ENCODE measurements at regions not wholly inside any gene's neighbourhood (a gene's known extent, or its start where the extent isn't known, plus 50 kb on each side); places are given as distances from the start of the nearest gene placed in this dataset.
A peak's percentile ranks its signal among the peaks of the same experiment; 100 is the strongest.

GRCh38 chr1:185568155-185569123 is 165.8 kb upstream of the HMCN1 start:
- no peaks in the 10 kb centered on the region for H4K20me1 ChIP-seq (ENCODE audit: insufficient read depth, low read depth, low read length)
- H3K4me2 ChIP-seq (ENCODE audit: low read depth, low read length, poor library complexity, severe bottlenecking) = no peak overlapping the region
- no peak overlapping the region for H3K9ac ChIP-seq (ENCODE audit: low read length)
- no peaks in the 10 kb centered on the region for H3K36me3 ChIP-seq (ENCODE audit: insufficient read depth, low read length)
- no peaks in the 10 kb centered on the region for H3K9me2 ChIP-seq (replicated peaks; ENCODE audit: insufficient read depth, low read length)
- no peaks in the 10 kb centered on the region for H3K79me2 ChIP-seq (ENCODE audit: low read length)
- H3K4me3 ChIP-seq (ENCODE audit: low read length) = no peak overlapping the region
- no peak for DNase-seq
- no peak overlapping the region for H3K27ac ChIP-seq (ENCODE audit: low read length)
- no peaks in the 10 kb centered on the region for H3K9me3 ChIP-seq (ENCODE audit: low read length)
- no peak overlapping the region for H2AFZ ChIP-seq (ENCODE audit: low read length)
- H3K27me3 ChIP-seq (ENCODE audit: low read length) = no peaks in the 10 kb centered on the region
- peaks cover 44% of the 10 kb centered on the region for H3K4me1 ChIP-seq (ENCODE audit: low read length)

GRCh38 chr1:185567440-185567839 is 166.8 kb upstream of the HMCN1 start:
- Histone ChIP-seq H3K4me3 (ENCODE audit: low read length) (no peak overlapping the region), H3K9me3 (ENCODE audit: low read length) (no peaks in the 10 kb centered on the region), H3K9me2 (replicated peaks; ENCODE audit: insufficient read depth, low read length) (no peaks in the 10 kb centered on the region), H4K20me1 (ENCODE audit: insufficient read depth, low read depth, low read length) (no peaks in the 10 kb centered on the region), H3K9ac (ENCODE audit: low read length) (no peak overlapping the region), H3K4me1 (ENCODE audit: low read length) (peaks cover 34% of the 10 kb centered on the region), H3K27me3 (ENCODE audit: low read length) (no peaks in the 10 kb centered on the region), H3K4me2 (ENCODE audit: low read depth, low read length, poor library complexity, severe bottlenecking) (peak overlapping the region; percentile 45), H3K27ac (ENCODE audit: low read length) (no peak overlapping the region), H3K36me3 (ENCODE audit: insufficient read depth, low read length) (no peaks in the 10 kb centered on the region), H2AFZ (ENCODE audit: low read length) (peak overlapping the region; percentile 65), H3K79me2 (ENCODE audit: low read length) (no peaks in the 10 kb centered on the region)
- no peak for DNase-seq

GRCh38 chr1:185566995-185567394 is 167.2 kb upstream of the HMCN1 start:
- Histone ChIP-seq H3K9ac (ENCODE audit: low read length) (no peak overlapping the region), H4K20me1 (ENCODE audit: insufficient read depth, low read depth, low read length) (no peaks in the 10 kb centered on the region), H3K9me2 (replicated peaks; ENCODE audit: insufficient read depth, low read length) (no peaks in the 10 kb centered on the region), H3K27me3 (ENCODE audit: low read length) (no peaks in the 10 kb centered on the region), H3K36me3 (ENCODE audit: insufficient read depth, low read length) (no peaks in the 10 kb centered on the region), H3K4me3 (ENCODE audit: low read length) (no peak overlapping the region), H3K79me2 (ENCODE audit: low read length) (no peaks in the 10 kb centered on the region), H3K4me2 (ENCODE audit: low read depth, low read length, poor library complexity, severe bottlenecking) (peak overlapping the region; percentile 45), H3K27ac (ENCODE audit: low read length) (no peak overlapping the region), H2AFZ (ENCODE audit: low read length) (peak overlapping the region; percentile 65), H3K9me3 (ENCODE audit: low read length) (no peaks in the 10 kb centered on the region), H3K4me1 (ENCODE audit: low read length) (peaks cover 33% of the 10 kb centered on the region)
- DNase-seq = peak; percentile 71

GRCh38 chr1:185565302-185565701 is 168.9 kb upstream of the HMCN1 start:
- H3K36me3 ChIP-seq (ENCODE audit: insufficient read depth, low read length) = no peaks in the 10 kb centered on the region
- no peak overlapping the region for H3K4me3 ChIP-seq (ENCODE audit: low read length)
- no peaks in the 10 kb centered on the region for H3K27me3 ChIP-seq (ENCODE audit: low read length)
- peaks cover 34% of the 10 kb centered on the region for H3K4me1 ChIP-seq (ENCODE audit: low read length)
- H4K20me1 ChIP-seq (ENCODE audit: insufficient read depth, low read depth, low read length) = no peaks in the 10 kb centered on the region
- no peaks in the 10 kb centered on the region for H3K9me2 ChIP-seq (replicated peaks; ENCODE audit: insufficient read depth, low read length)
- H3K27ac ChIP-seq (ENCODE audit: low read length) = no peak overlapping the region
- no peak overlapping the region for H3K9ac ChIP-seq (ENCODE audit: low read length)
- no peaks in the 10 kb centered on the region for H3K79me2 ChIP-seq (ENCODE audit: low read length)
- DNase-seq = no peak
- peak overlapping the region; percentile 23; the same call in 1 of the 2 replicates for H2AFZ ChIP-seq (ENCODE audit: low read length)
- H3K4me2 ChIP-seq (ENCODE audit: low read depth, low read length, poor library complexity, severe bottlenecking) = no peak overlapping the region
- no peaks in the 10 kb centered on the region for H3K9me3 ChIP-seq (ENCODE audit: low read length)

GRCh38 chr1:185564816-185565215 is 169.4 kb upstream of the HMCN1 start:
- Histone ChIP-seq H3K27ac (ENCODE audit: low read length) (no peak overlapping the region), H4K20me1 (ENCODE audit: insufficient read depth, low read depth, low read length) (no peaks in the 10 kb centered on the region), H3K9me2 (replicated peaks; ENCODE audit: insufficient read depth, low read length) (no peaks in the 10 kb centered on the region), H3K36me3 (ENCODE audit: insufficient read depth, low read length) (no peaks in the 10 kb centered on the region), H3K9ac (ENCODE audit: low read length) (no peak overlapping the region), H3K4me3 (ENCODE audit: low read length) (no peak overlapping the region), H3K4me2 (ENCODE audit: low read depth, low read length, poor library complexity, severe bottlenecking) (no peak overlapping the region), H3K27me3 (ENCODE audit: low read length) (no peaks in the 10 kb centered on the region), H2AFZ (ENCODE audit: low read length) (no peak overlapping the region), H3K4me1 (ENCODE audit: low read length) (peaks cover 34% of the 10 kb centered on the region), H3K79me2 (ENCODE audit: low read length) (no peaks in the 10 kb centered on the region), H3K9me3 (ENCODE audit: low read length) (no peaks in the 10 kb centered on the region)
- DNase-seq = no peak

GRCh38 chr1:185562461-185563359 is 171.5 kb upstream of the HMCN1 start:
- no peak overlapping the region for H3K4me2 ChIP-seq (ENCODE audit: low read depth, low read length, poor library complexity, severe bottlenecking)
- no peaks in the 10 kb centered on the region for H3K79me2 ChIP-seq (ENCODE audit: low read length)
- H3K36me3 ChIP-seq (ENCODE audit: insufficient read depth, low read length) = no peaks in the 10 kb centered on the region
- no peak overlapping the region for H3K27ac ChIP-seq (ENCODE audit: low read length)
- no peaks in the 10 kb centered on the region for H3K9me2 ChIP-seq (replicated peaks; ENCODE audit: insufficient read depth, low read length)
- no peaks in the 10 kb centered on the region for H3K9me3 ChIP-seq (ENCODE audit: low read length)
- H4K20me1 ChIP-seq (ENCODE audit: insufficient read depth, low read depth, low read length) = no peaks in the 10 kb centered on the region
- no peak overlapping the region for H3K9ac ChIP-seq (ENCODE audit: low read length)
- peaks cover 40% of the 10 kb centered on the region for H3K4me1 ChIP-seq (ENCODE audit: low read length)
- DNase-seq = no peak
- no peaks in the 10 kb centered on the region for H3K27me3 ChIP-seq (ENCODE audit: low read length)
- no peak overlapping the region for H3K4me3 ChIP-seq (ENCODE audit: low read length)
- H2AFZ ChIP-seq (ENCODE audit: low read length) = no peak overlapping the region

- no peak overlapping the region for H2AFZ ChIP-seq (ENCODE audit: low read length)
- no peak overlapping the region for H3K27ac ChIP-seq (ENCODE audit: low read length)
- peaks cover 30% of the 10 kb centered on the region for H3K4me1 ChIP-seq (ENCODE audit: low read length)
- no peak overlapping the region for H3K9ac ChIP-seq (ENCODE audit: low read length)
- no peaks in the 10 kb centered on the region for H3K27me3 ChIP-seq (ENCODE audit: low read length)
- no peak overlapping the region for H3K4me3 ChIP-seq (ENCODE audit: low read length)
- H3K9me2 ChIP-seq (replicated peaks; ENCODE audit: insufficient read depth, low read length) = no peaks in the 10 kb centered on the region
- no peak for DNase-seq
- H3K36me3 ChIP-seq (ENCODE audit: insufficient read depth, low read length) = no peaks in the 10 kb centered on the region
- H3K4me2 ChIP-seq (ENCODE audit: low read depth, low read length, poor library complexity, severe bottlenecking) = no peak overlapping the region
- no peaks in the 10 kb centered on the region for H3K9me3 ChIP-seq (ENCODE audit: low read length)
- H4K20me1 ChIP-seq (ENCODE audit: insufficient read depth, low read depth, low read length) = no peaks in the 10 kb centered on the region
- no peaks in the 10 kb centered on the region for H3K79me2 ChIP-seq (ENCODE audit: low read length)
These were observed 172.6 kb upstream of the HMCN1 start for GRCh38 chr1:185561629-185562028.

- Histone ChIP-seq H3K4me3 (ENCODE audit: low read length) (no peak overlapping the region), H3K4me2 (ENCODE audit: low read depth, low read length, poor library complexity, severe bottlenecking) (no peak overlapping the region), H3K27me3 (ENCODE audit: low read length) (no peaks in the 10 kb centered on the region), H3K4me1 (ENCODE audit: low read length) (peaks cover 35% of the 10 kb centered on the region), H4K20me1 (ENCODE audit: insufficient read depth, low read depth, low read length) (no peaks in the 10 kb centered on the region), H3K27ac (ENCODE audit: low read length) (no peak overlapping the region), H2AFZ (ENCODE audit: low read length) (no peak overlapping the region), H3K9me3 (ENCODE audit: low read length) (no peaks in the 10 kb centered on the region), H3K36me3 (ENCODE audit: insufficient read depth, low read length) (no peaks in the 10 kb centered on the region), H3K9me2 (replicated peaks; ENCODE audit: insufficient read depth, low read length) (no peaks in the 10 kb centered on the region), H3K9ac (ENCODE audit: low read length) (no peak overlapping the region), H3K79me2 (ENCODE audit: low read length) (no peaks in the 10 kb centered on the region)
- no peak for DNase-seq
These were observed 173.4 kb upstream of the HMCN1 start for GRCh38 chr1:185560760-185561159.

All from Karpas-422 (cell line).